Psoas muscle (tissue), 7 donors: ENCODE measurements at regions not wholly inside any gene's neighbourhood (a gene's known extent, or its start where the extent isn't known, plus 50 kb on each side); places are given as distances from the start of the nearest gene placed in this dataset.

Source experiments
- ATAC-seq, 4 donors: fragments of 200-7000 bp; cut with Tn5 transposase; one replicate each; pipeline ENCODE4 v1.9.1; 2020; ENCODE audit warnings: moderate library complexity in 3 of 4, mild to moderate bottlenecking in 2 of 4
- DNase-seq, 2 donors: peaks; one replicate each; pipeline ENCODE4 v3.0.0-alpha.2; 2020
- H3K27ac ChIP-seq: fragments of 200-600 bp; one replicate; pipeline ENCODE4 v1.8.0; 2022
- H3K27me3 ChIP-seq, 3 donors: fragments of 200-600 bp in 1 of 3; one replicate each; pipeline versions ENCODE4 v1.6.1 to v1.8.0; 2013 to 2022; ENCODE audit warnings: low read length in 2 of 3, mild to moderate bottlenecking in 2 of 3, moderate library complexity in 1 of 3; ENCODE audit not compliant: insufficient read depth in 3 of 3
- H3K36me3 ChIP-seq, 2 donors: fragments of 200-600 bp in 1 of 2; one replicate each; pipeline versions ENCODE4 v1.6.1 to v1.8.0; 2013 to 2022; ENCODE audit warnings: low read depth in 1 of 2, mild to moderate bottlenecking in 1 of 2, moderate library complexity in 1 of 2; ENCODE audit not compliant: insufficient read depth in 1 of 2
- H3K4me1 ChIP-seq: fragments of 200-600 bp; one replicate; pipeline ENCODE4 v1.8.0; 2022
- H3K4me3 ChIP-seq: fragments of 200-600 bp; one replicate; pipeline ENCODE4 v1.8.0; 2022; ENCODE audit warnings: mild to moderate bottlenecking
- H3K9me3 ChIP-seq: fragments of 200-600 bp; one replicate; pipeline ENCODE4 v1.8.0; 2022
- WGBS, 3 donors: extraction: QIAGEN DNeasy Blood & Tissue Kit; methylation state at CpG; one replicate each; pipeline versions ENCODE4 v1.1.6 to v1.1.7; 2013; 5-methylcytosine and 5-hydroxymethylcytosine counted together
- intact Hi-C, 2 donors: fragments of 100-400 bp; cut with DNase I; formaldehyde crosslinking; loops; one replicate each; pipeline versions ENCODE4 v1.11.0 to v1.14.2; 2022
- TF ChIP-seq, protein P1 (sequence below): fragments of 200-600 bp; IDR thresholded peaks from one replicate; pipeline ENCODE4 v1.8.0; 2022; ENCODE audit warnings: antibody characterized with exemption
- donor health status: healthy with polysubstance abuse.
- donor health status: DM: no; HTN: no; CAD: no; lungs with moderate emphysema.
- donor health status: Bipolar disorder and iron deficiency.
- donor health status: healthy.
- donor health status: DM: yes; HTN: yes; CAD: no.
- donor health status: DM: no; HTN: no; CAD: no.
- donor health status: DM: yes; HTN: yes; CAD: no.

DNA sequence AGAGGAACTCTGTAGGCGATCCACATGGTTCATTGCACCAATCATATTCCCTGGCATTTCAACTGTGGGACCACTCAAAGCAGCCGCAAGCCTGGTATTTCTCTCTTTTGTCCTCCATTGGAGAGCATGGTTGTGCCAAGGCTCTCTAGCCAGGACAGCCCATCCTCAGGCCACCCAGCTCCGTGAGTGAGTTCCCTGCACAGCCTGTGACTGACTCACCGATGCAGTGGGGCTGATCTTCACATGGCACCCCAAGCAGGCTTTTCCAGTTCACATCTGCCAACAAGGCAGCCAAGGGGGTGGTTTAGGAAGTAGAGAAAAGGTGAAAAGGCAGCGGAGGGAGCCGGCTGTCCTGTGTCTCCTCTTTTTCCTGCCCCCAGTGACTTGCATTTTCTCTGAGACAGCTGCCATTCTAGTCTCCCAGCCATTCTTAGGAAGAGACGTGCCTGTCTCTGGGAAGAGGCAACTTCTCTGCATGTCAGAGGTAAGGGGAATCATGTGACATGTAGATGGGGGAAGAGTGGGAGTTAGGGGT is 69.2 kb downstream of the MID1IP1 start:
- WGBS, 3 donors, result 52 to 80% (median 62%) methylated on average over 7 of the region's 7 CpGs
- TF ChIP-seq, protein P1, sequence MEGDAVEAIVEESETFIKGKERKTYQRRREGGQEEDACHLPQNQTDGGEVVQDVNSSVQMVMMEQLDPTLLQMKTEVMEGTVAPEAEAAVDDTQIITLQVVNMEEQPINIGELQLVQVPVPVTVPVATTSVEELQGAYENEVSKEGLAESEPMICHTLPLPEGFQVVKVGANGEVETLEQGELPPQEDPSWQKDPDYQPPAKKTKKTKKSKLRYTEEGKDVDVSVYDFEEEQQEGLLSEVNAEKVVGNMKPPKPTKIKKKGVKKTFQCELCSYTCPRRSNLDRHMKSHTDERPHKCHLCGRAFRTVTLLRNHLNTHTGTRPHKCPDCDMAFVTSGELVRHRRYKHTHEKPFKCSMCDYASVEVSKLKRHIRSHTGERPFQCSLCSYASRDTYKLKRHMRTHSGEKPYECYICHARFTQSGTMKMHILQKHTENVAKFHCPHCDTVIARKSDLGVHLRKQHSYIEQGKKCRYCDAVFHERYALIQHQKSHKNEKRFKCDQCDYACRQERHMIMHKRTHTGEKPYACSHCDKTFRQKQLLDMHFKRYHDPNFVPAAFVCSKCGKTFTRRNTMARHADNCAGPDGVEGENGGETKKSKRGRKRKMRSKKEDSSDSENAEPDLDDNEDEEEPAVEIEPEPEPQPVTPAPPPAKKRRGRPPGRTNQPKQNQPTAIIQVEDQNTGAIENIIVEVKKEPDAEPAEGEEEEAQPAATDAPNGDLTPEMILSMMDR, result no peak
- no peaks in the 10 kb centered on the region for H3K9me3 ChIP-seq
- DNase-seq (peak in 1 of 2 donors; percentile 58), ATAC-seq (peak; percentile 62 to 75 (median 68))
- H3K36me3 ChIP-seq, result no peaks in the 10 kb centered on the region
- peak overlapping the region; percentile 75 for H3K27ac ChIP-seq
- peak overlapping the region; percentile 48 for H3K4me3 ChIP-seq
- peaks cover 0 to 3% (median 0%) of the 10 kb centered on the region in 3 donors for H3K27me3 ChIP-seq
- intact Hi-C loops, result no loop called here
- H3K4me1 ChIP-seq, result no peaks in the 10 kb centered on the region

DNA sequence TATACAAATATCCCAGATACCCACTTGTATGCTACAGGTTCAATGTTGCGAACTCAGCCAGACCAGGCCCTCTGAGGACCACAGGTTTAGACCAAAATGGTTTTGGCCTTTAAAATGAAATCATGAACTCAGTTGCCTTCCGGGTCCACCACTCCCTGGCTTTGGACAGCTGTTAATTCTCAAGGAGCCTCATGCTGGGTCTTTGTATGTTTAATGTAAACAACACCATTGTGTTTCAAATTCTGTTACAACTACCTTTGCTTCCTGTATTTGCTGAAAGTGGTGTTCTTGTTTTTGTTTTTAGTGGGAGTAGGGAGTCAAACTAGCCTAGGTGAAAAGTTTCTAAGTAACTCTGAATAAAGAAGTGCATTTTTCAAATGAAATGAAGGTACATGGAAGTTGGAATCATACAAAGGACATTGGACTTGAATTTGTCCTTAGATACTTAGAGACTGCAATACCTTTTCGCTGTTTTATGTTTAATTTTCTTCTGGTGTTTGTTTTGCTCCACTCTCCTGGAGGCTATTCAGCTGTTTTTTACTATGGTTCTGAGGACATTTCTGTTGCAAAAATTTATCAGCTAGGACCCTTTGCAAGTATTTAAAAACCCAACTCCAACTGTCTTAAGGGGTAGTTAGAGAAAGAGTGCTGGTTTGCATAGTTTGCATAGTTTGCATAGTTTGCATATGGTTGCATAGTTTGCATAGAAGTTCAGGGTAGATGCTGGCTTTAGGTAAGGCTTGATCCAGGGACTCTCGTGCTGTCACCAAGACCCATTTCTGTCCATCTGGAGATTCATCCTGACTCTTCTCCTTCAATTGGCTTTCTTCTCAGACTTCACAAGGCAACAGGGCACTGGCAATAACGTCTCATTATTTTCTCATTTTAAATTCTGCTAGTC is 70.1 kb downstream of the MID1IP1 start:
- Histone ChIP-seq H3K4me1 (no peaks in the 10 kb centered on the region), H3K9me3 (no peaks in the 10 kb centered on the region), H3K36me3 (no peaks in the 10 kb centered on the region), H3K27ac (peak overlapping the region; percentile 75), H3K4me3 (peak overlapping the region; percentile 48), H3K27me3 (no peaks in the 10 kb centered on the region)
- TF ChIP-seq, protein P1, result no peak
- DNase-seq, result no peak
- intact Hi-C loops, result no loop called here
- 67 to 84% (median 77%) methylated on average over 4 to 5 of the region's 5 CpGs for WGBS, 3 donors
- no peak for ATAC-seq

DNA sequence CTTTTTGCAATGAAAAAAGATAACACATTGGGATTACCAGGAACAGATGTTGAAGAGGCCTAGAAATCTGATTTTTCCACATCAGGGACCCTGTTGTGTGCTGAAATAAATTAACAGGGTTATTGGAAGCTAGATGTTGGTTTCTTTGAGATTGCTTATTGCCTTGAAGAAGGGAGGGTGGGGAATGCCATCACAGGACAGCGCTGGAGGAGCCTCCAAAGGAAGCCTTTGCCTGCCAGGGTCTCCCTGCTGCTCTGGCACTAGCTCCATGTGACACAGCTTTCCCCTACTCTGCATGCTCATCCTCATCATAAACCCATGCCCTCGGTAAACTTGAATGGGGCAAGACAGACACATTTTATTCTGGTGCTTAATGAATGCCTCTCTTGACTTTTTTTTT is 76.1 kb downstream of the MID1IP1 start:
- Histone ChIP-seq H3K9me3 (no peaks in the 10 kb centered on the region), H3K4me3 (no peak overlapping the region), H3K4me1 (peaks cover 13% of the 10 kb centered on the region), H3K36me3 (no peaks in the 10 kb centered on the region), H3K27ac (no peak overlapping the region), H3K27me3 (no peaks in the 10 kb centered on the region)
- intact Hi-C loops, result no loop called here
- TF ChIP-seq, protein P1, result no peak
- DNase-seq (no peak), ATAC-seq (no peak)
- 51 to 92% (median 71%) methylated on average over 2 of the region's 2 CpGs for WGBS, 3 donors

DNA sequence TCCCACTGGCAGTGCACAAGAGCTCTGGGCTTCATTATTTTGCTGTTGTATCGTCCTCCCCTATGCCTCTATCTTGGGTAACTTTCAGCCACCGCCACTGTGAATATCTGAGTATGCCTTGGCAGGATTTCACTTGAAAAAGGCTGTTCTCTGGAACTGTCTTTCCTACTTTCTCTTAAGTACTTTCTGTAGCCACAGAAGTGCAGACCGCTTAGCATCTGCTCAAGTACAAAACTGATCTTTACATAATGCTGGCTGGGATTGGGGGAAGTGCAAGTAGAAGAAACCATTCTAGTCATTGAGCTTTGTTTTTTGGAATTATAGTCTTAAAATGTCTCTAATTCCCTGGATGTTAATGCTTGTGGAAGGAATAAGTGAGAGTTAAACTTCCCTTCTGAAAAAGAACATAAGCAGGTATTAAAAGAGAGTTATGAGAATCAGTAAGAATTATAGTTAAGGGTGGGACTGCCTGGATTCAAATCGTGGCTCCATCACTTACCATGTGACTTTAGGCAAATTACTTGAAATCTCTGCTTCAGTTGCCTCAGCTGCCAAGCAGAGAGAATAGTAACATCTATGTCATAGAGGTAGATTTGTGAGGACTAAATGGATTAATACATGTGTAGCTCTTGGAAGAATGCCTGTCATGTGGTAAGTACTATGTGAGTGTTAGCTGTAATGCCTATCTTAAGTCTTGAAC is 77.5 kb downstream of the MID1IP1 start:
- no peak overlapping the region for H3K27ac ChIP-seq
- TF ChIP-seq, protein P1, result no peak
- no peak for ATAC-seq
- no peak for DNase-seq
- H3K9me3 ChIP-seq, result no peaks in the 10 kb centered on the region
- peaks cover 13% of the 10 kb centered on the region for H3K4me1 ChIP-seq
- H3K36me3 ChIP-seq, result no peaks in the 10 kb centered on the region
- intact Hi-C loops, result no loop called here
- 47 to 75% (median 59%) methylated on average over 4 of the region's 4 CpGs for WGBS, 3 donors
- no peak overlapping the region for H3K4me3 ChIP-seq
- no peaks in the 10 kb centered on the region for H3K27me3 ChIP-seq
